Panc1 (cell line): ENCODE measurements at regions not wholly inside any gene's neighbourhood (a gene's known extent, or its start where the extent isn't known, plus 50 kb on each side); places are given as distances from the start of the nearest gene placed in this dataset.
"Not testable (repeated sequence)": the region's sequence is repeated elsewhere in the genome, so short reads cannot be mapped to it uniquely, and the experiment has no call there.

Experiments used
- CTCF ChIP-seq: fragments of 450-650 bp; IDR thresholded peaks from 2 replicates; pipeline ENCODE4 v1.5.1; 2017; ENCODE audit warnings: mild to moderate bottlenecking
- POLR2AphosphoS5 ChIP-seq: IDR thresholded peaks from 2 replicates; pipeline ENCODE4 v1.6.1; 2012; ENCODE audit warnings: mild to moderate bottlenecking, low read depth, low read length, moderate library complexity
- SIN3A ChIP-seq: IDR thresholded peaks from 2 replicates; pipeline ENCODE4 v1.6.1; 2012; ENCODE audit warnings: low read depth, mild to moderate bottlenecking, low read length, moderate library complexity, borderline replicate concordance; ENCODE audit not compliant: insufficient read depth
- TCF7L2 ChIP-seq: IDR thresholded peaks from 2 replicates; pipeline ENCODE4 v1.6.1; 2011; ENCODE audit warnings: mild to moderate bottlenecking, low read depth, low read length, inconsistent platforms

GRCh38 chr2:89610927-89611515 is 919.5 kb downstream of the RPIA start:
- not testable (repeated sequence) for TF ChIP-seq CTCF, SIN3A, POLR2AphosphoS5, TCF7L2
